ENCODE measurements at regions not wholly inside any gene's neighbourhood (a gene's known extent, or its start where the extent isn't known, plus 50 kb on each side); places are given as distances from the start of the nearest gene placed in this dataset.

GRCh38 chr12:67881565-67881964 lies 107.7 kb upstream of the IFNG-AS1 start:
- TF ChIP-seq, protein P1, sequence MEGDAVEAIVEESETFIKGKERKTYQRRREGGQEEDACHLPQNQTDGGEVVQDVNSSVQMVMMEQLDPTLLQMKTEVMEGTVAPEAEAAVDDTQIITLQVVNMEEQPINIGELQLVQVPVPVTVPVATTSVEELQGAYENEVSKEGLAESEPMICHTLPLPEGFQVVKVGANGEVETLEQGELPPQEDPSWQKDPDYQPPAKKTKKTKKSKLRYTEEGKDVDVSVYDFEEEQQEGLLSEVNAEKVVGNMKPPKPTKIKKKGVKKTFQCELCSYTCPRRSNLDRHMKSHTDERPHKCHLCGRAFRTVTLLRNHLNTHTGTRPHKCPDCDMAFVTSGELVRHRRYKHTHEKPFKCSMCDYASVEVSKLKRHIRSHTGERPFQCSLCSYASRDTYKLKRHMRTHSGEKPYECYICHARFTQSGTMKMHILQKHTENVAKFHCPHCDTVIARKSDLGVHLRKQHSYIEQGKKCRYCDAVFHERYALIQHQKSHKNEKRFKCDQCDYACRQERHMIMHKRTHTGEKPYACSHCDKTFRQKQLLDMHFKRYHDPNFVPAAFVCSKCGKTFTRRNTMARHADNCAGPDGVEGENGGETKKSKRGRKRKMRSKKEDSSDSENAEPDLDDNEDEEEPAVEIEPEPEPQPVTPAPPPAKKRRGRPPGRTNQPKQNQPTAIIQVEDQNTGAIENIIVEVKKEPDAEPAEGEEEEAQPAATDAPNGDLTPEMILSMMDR (IDR thresholded peaks at IDR 0.05): no peak
- no peak for TF ChIP-seq POLR2A (IDR thresholded peaks at IDR 0.05)
